CD14-positive monocyte (primary cell): ENCODE measurements at regions not wholly inside any gene's neighbourhood (a gene's known extent, or its start where the extent isn't known, plus 50 kb on each side); places are given as distances from the start of the nearest gene placed in this dataset.
"Not testable (repeated sequence)": the region's sequence is repeated elsewhere in the genome, so short reads cannot be mapped to it uniquely, and the experiment has no call there.

Experiments used
- DNase-seq, 3 donors: peaks; one replicate each; pipeline ENCODE4 v3.0.0-alpha.2; 2011 to 2022
- H2AFZ ChIP-seq: 2 replicates; pipeline ENCODE4 v1.6.0; 2012; ENCODE audit warnings: mild to moderate bottlenecking, low read depth, low read length, inconsistent platforms; ENCODE audit not compliant: insufficient read depth, poor library complexity, severe bottlenecking
- H3K27ac ChIP-seq, 2 donors: 1 replicate in 1 of 2; 2 replicates in 1 of 2; pipeline ENCODE4 v1.5.1; 2012 to 2013; ENCODE audit warnings: low read length in 2 of 2, control low read depth in 1 of 2, inconsistent platforms in 1 of 2, low read depth in 1 of 2, mild to moderate bottlenecking in 1 of 2
- H3K27me3 ChIP-seq, 2 donors: one replicate each; pipeline versions ENCODE4 v1.6.0 to v1.6.1; 2011 to 2013; ENCODE audit warnings: low read length in 2 of 2; ENCODE audit not compliant: control insufficient read depth in 2 of 2, insufficient read depth in 2 of 2
- H3K36me3 ChIP-seq, 2 donors: replicated peaks in 1 of 2; 1 replicate in 1 of 2; 2 replicates in 1 of 2; pipeline versions ENCODE4 v1.5.1 to v1.6.1; 2012 to 2013; ENCODE audit warnings: low read length in 2 of 2, control low read depth in 1 of 2, inconsistent platforms in 1 of 2, mild to moderate bottlenecking in 1 of 2; ENCODE audit not compliant: insufficient read depth in 2 of 2, control insufficient read depth in 1 of 2
- H3K4me1 ChIP-seq, 2 donors: 1 replicate in 1 of 2; 2 replicates in 1 of 2; pipeline versions ENCODE4 v1.5.1 to v1.6.1; 2012 to 2013; ENCODE audit warnings: low read length in 2 of 2, control low read depth in 1 of 2, inconsistent platforms in 1 of 2, mild to moderate bottlenecking in 1 of 2, moderate library complexity in 1 of 2; ENCODE audit not compliant: insufficient read depth in 2 of 2, control insufficient read depth in 1 of 2
- H3K4me2 ChIP-seq: replicated peaks from 2 replicates; pipeline ENCODE3; 2012; ENCODE audit warnings: low read length, moderate library complexity, mild to moderate bottlenecking; ENCODE audit not compliant: poor library complexity, severe bottlenecking; ENCODE audit errors: extremely low read depth
- H3K4me3 ChIP-seq, 3 experiments: fragments of 200-600 bp in 1 of 3; sonication (generic) in 1 of 3; replicated peaks in 1 of 3; 1 replicate in 2 of 3; 2 replicates in 1 of 3; pipeline ENCODE4 v1.5.1; 2011 to 2013; ENCODE audit warnings: low read length in 3 of 3, mild to moderate bottlenecking in 3 of 3, control low read depth in 2 of 3, low read depth in 2 of 3, inconsistent platforms in 1 of 3, moderate library complexity in 1 of 3
- H3K79me2 ChIP-seq: 2 replicates; pipeline ENCODE4 v1.6.0; 2012; ENCODE audit warnings: mild to moderate bottlenecking, control low read depth, inconsistent platforms, low read length, moderate library complexity; ENCODE audit not compliant: insufficient read depth
- H3K9ac ChIP-seq: 2 replicates; pipeline ENCODE4 v1.6.0; 2017; ENCODE audit warnings: low read length, mild to moderate bottlenecking; ENCODE audit not compliant: insufficient read depth, poor library complexity, severe bottlenecking
- H3K9me3 ChIP-seq, 2 donors: replicated peaks in 1 of 2; 1 replicate in 1 of 2; 2 replicates in 1 of 2; pipeline versions ENCODE4 v1.5.1 to v1.6.1; 2012 to 2013; ENCODE audit warnings: low read length in 2 of 2, control low read depth in 1 of 2; ENCODE audit not compliant: control insufficient read depth in 1 of 2, insufficient read depth in 1 of 2
- H4K20me1 ChIP-seq: 2 replicates; pipeline ENCODE4 v1.6.0; 2012; ENCODE audit warnings: mild to moderate bottlenecking, low read length, control low read depth, moderate library complexity; ENCODE audit not compliant: insufficient read depth
- H3K27ac Mint-ChIP-seq, 7 donors: one replicate each; pipeline ENCODE4 v1.8.0; 2020; ENCODE audit warnings: mild to moderate bottlenecking in 7 of 7, mixed read lengths in 7 of 7, moderate library complexity in 6 of 7, inconsistent platforms in 2 of 7
- H3K27me3 Mint-ChIP-seq, 3 donors: one replicate each; pipeline ENCODE4 v1.8.0; 2021 to 2022; ENCODE audit warnings: low read depth in 3 of 3, mild to moderate bottlenecking in 3 of 3, mixed read lengths in 3 of 3, moderate library complexity in 3 of 3, inconsistent platforms in 1 of 3
- H3K36me3 Mint-ChIP-seq, 2 donors: one replicate each; pipeline ENCODE4 v1.8.0; 2020; ENCODE audit warnings: mixed read lengths in 2 of 2, inconsistent platforms in 1 of 2, mild to moderate bottlenecking in 1 of 2
- H3K4me1 Mint-ChIP-seq: one replicate; pipeline ENCODE4 v1.8.0; 2020; ENCODE audit warnings: mild to moderate bottlenecking, mixed read lengths
- H3K4me3 Mint-ChIP-seq, 2 donors: one replicate each; pipeline ENCODE4 v1.8.0; 2020; ENCODE audit warnings: mild to moderate bottlenecking in 2 of 2, mixed read lengths in 2 of 2, moderate library complexity in 1 of 2
- H3K9me3 Mint-ChIP-seq, 7 donors: one replicate each; pipeline ENCODE4 v1.8.0; 2020 to 2022; ENCODE audit warnings: mixed read lengths in 7 of 7, mild to moderate bottlenecking in 6 of 7, moderate library complexity in 6 of 7, inconsistent platforms in 2 of 7
- WGBS: methylation state at CpG from one replicate; pipeline ENCODE4 v1.1.5; 2013; ENCODE audit warnings: missing lambda C conversion rate; ENCODE audit not compliant: insufficient coverage; 5-methylcytosine and 5-hydroxymethylcytosine counted together
- intact Hi-C, 2 donors: fragments of 100-400 bp; cut with micrococcal nuclease; formaldehyde crosslinking; loops; one replicate each; pipeline versions ENCODE4 v1.15.0 to v1.15.1; 2023
- TF ChIP-seq, protein P1 (sequence below): fragments of 200-600 bp; IDR thresholded peaks from one replicate; pipeline ENCODE4 v1.8.0; 2022; ENCODE audit warnings: antibody characterized with exemption, mild to moderate bottlenecking

DNA sequence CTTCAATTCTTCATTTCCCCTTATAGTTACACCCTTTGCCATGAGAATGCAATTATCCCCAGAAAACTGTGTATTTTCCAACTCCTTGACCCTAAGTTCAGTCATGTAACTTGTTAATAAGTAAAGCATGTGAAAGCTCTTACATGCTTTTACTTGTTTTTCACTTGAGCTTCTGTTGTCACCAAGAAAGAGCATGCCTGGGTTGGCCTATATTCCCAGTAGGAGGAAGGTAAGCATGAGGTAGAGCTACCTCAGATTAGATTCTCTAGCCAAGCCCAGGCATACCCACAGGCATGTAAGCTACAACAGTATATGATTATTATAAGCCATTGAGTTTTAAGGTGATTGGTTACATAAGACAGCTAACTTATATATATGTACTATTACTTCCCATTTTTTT is 101.7 kb upstream of the SMLR1 start:
- H3K9me3 Mint-ChIP-seq: peaks cover 0 to 8% (median 0%) of the 10 kb centered on the region in 7 donors
- H3K4me2 ChIP-seq: no peak overlapping the region
- H3K36me3 ChIP-seq: no peaks in the 10 kb centered on the region
- H3K79me2 ChIP-seq: no peaks in the 10 kb centered on the region
- no peaks in the 10 kb centered on the region for H3K9me3 ChIP-seq
- H3K4me1 ChIP-seq: no peaks in the 10 kb centered on the region
- no peaks in the 10 kb centered on the region for H3K27me3 ChIP-seq
- no peak overlapping the region for H3K27ac Mint-ChIP-seq
- no peak overlapping the region for H3K4me3 Mint-ChIP-seq
- no peak overlapping the region for H3K4me3 ChIP-seq
- H3K27me3 Mint-ChIP-seq: peaks cover 0 to 9% (median 7%) of the 10 kb centered on the region in 3 donors
- no peak overlapping the region for H3K9ac ChIP-seq
- TF ChIP-seq, protein P1, sequence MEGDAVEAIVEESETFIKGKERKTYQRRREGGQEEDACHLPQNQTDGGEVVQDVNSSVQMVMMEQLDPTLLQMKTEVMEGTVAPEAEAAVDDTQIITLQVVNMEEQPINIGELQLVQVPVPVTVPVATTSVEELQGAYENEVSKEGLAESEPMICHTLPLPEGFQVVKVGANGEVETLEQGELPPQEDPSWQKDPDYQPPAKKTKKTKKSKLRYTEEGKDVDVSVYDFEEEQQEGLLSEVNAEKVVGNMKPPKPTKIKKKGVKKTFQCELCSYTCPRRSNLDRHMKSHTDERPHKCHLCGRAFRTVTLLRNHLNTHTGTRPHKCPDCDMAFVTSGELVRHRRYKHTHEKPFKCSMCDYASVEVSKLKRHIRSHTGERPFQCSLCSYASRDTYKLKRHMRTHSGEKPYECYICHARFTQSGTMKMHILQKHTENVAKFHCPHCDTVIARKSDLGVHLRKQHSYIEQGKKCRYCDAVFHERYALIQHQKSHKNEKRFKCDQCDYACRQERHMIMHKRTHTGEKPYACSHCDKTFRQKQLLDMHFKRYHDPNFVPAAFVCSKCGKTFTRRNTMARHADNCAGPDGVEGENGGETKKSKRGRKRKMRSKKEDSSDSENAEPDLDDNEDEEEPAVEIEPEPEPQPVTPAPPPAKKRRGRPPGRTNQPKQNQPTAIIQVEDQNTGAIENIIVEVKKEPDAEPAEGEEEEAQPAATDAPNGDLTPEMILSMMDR: no peak
- H4K20me1 ChIP-seq: no peaks in the 10 kb centered on the region
- no peak overlapping the region for H2AFZ ChIP-seq
- H3K4me1 Mint-ChIP-seq: no peaks in the 10 kb centered on the region
- intact Hi-C loops: no loop called here
- DNase-seq: no peak
- H3K27ac ChIP-seq: no peak overlapping the region
- no peaks in the 10 kb centered on the region for H3K36me3 Mint-ChIP-seq

- H3K9me3 ChIP-seq, H3K27ac Mint-ChIP-seq, H3K27me3 ChIP-seq, H3K79me2 ChIP-seq, H3K27me3 Mint-ChIP-seq, H2AFZ ChIP-seq, H3K27ac ChIP-seq, H4K20me1 ChIP-seq, H3K4me1 Mint-ChIP-seq, H3K36me3 Mint-ChIP-seq, DNase-seq, H3K9ac ChIP-seq, H3K4me3 ChIP-seq, H3K4me3 Mint-ChIP-seq, H3K9me3 Mint-ChIP-seq, H3K4me1 ChIP-seq, H3K4me2 ChIP-seq, H3K36me3 ChIP-seq, intact Hi-C loops: not testable (repeated sequence)
- no CpG with 5 or more reads among the region's 2 CpGs for WGBS
Measured at GRCh38 chr6:130728064-130728463, 99.1 kb upstream of the SMLR1 start.
